GM12865 (cell line): ENCODE measurements at regions not wholly inside any gene's neighbourhood (a gene's known extent, or its start where the extent isn't known, plus 50 kb on each side); places are given as distances from the start of the nearest gene placed in this dataset.

Experiments
- DNase-seq: peaks from one replicate; pipeline ENCODE4 v3.0.0; 2010; ENCODE audit warnings: low read depth
- H3K4me3 ChIP-seq: 2 replicates; pipeline ENCODE4 v1.5.1; 2011; ENCODE audit warnings: mild to moderate bottlenecking, low read depth, low read length, control low read depth
- TF ChIP-seq, protein P1 (sequence below): IDR thresholded peaks from 2 replicates; pipeline ENCODE4 v1.5.1; 2011; ENCODE audit warnings: low read length, control low read depth, low read depth, inconsistent platforms; ENCODE audit not compliant: insufficient read depth; ENCODE audit errors: missing control alignments

DNA sequence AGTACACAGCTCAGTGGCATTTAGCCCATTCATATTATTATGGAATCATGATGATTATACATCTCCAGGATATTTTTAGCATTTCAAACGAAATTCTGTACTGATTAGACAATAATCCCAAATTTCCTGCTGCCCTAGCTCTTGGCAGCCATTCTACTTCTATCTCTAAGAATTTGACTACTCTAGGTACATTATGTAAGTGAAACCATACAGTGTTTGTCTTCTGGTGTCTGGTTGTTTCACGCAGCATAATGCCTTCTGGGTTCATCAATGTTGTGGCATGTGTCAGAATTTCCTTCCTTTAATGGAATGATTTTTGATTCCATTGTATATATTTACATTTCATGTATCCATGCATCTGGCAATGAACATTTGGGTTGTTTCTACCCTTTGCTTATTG is 517.7 kb downstream of the ETS1 start:
- H3K4me3 ChIP-seq = no peak overlapping the region
- DNase-seq = no peak
- TF ChIP-seq, protein P1, sequence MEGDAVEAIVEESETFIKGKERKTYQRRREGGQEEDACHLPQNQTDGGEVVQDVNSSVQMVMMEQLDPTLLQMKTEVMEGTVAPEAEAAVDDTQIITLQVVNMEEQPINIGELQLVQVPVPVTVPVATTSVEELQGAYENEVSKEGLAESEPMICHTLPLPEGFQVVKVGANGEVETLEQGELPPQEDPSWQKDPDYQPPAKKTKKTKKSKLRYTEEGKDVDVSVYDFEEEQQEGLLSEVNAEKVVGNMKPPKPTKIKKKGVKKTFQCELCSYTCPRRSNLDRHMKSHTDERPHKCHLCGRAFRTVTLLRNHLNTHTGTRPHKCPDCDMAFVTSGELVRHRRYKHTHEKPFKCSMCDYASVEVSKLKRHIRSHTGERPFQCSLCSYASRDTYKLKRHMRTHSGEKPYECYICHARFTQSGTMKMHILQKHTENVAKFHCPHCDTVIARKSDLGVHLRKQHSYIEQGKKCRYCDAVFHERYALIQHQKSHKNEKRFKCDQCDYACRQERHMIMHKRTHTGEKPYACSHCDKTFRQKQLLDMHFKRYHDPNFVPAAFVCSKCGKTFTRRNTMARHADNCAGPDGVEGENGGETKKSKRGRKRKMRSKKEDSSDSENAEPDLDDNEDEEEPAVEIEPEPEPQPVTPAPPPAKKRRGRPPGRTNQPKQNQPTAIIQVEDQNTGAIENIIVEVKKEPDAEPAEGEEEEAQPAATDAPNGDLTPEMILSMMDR = no peak

DNA sequence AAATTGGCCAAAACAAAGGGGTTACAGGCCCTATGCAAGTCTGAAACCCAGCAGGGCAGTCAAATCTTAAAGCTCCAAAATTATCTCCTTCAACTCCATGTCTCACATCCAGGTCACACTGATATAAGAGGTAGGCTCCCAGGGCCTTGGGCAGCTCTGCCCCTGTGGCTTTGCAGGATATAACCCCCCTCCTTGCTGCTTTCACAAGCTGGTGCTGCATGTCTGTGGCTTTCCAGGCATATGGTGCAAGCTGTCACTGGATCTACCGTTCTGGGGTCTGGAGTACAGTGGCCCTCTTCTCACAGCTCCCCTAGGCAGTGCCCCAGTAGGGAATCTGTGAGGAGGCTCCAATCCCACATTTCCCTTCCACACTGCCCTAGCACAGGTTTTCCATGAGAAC is 519.6 kb downstream of the ETS1 start:
- no peak overlapping the region for H3K4me3 ChIP-seq
- TF ChIP-seq, protein P1 = no peak
- no peak for DNase-seq

GRCh38 chr11:128066399-128066798 is 521.0 kb downstream of the ETS1 start:
- TF ChIP-seq, protein P1 = no peak
- DNase-seq = no peak

GRCh38 chr11:128061281-128061871 is 526.0 kb downstream of the ETS1 start:
- no peak overlapping the region for H3K4me3 ChIP-seq
- TF ChIP-seq, protein P1 = no peak
- DNase-seq = no peak

More at GRCh38 chr11:128066399-128066798, 521.0 kb downstream of the ETS1 start:
- no peak overlapping the region for H3K4me3 ChIP-seq

GRCh38 chr11:128058580-128059208 is 528.7 kb downstream of the ETS1 start:
- TF ChIP-seq, protein P1 = no peak
- H3K4me3 ChIP-seq = no peak overlapping the region
- no peak for DNase-seq

DNA sequence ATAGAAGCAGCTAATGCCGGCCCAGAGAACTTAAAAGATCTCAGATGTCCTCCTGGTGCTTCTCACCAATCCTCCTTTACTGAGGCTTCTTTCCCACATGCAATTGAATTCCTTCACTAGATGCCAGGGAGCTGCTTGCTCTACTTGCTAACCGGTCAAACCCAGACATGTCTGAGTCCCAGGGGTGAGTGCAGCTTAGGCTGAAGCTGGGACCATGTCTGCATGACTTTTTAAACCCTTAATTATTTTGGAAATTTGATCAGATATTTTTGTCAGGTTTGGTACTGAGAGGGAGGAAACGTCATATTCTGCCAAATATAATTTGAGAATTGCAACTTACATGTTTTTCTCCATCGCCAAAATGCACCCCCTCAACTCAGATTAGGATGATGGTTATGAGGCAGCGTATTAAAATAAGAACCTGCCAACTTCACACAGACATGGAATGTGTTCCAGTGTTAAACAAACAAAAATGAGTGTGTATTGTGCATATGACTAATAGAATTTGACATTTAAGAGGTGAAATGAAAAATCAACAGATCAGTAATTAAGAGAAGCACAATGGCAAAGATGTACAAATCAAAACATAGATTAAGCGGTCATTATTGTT is 529.5 kb downstream of the ETS1 start:
- TF ChIP-seq, protein P1 = no peak
- no peak for DNase-seq

More for the DNA sequence above, 529.5 kb downstream of the ETS1 start:
- H3K4me3 ChIP-seq = no peak overlapping the region
